K562 (cell line): ENCODE measurements at regions not wholly inside any gene's neighbourhood (a gene's known extent, or its start where the extent isn't known, plus 50 kb on each side); places are given as distances from the start of the nearest gene placed in this dataset.

Experiments used
- ATAC-seq: fragments of 200-7000 bp; cut with Tn5 transposase; 3 replicates; pipeline ENCODE4 v1.9.1; 2020; ENCODE audit warnings: moderate library complexity
- BruUV-seq: library from RNA; stranded (reverse); fragments of 400-500 nt; replicated peaks from 2 replicates; lab custom pipeline; 2021; lab: Mats Ljungman, UMichigan
- CTCF ChIA-PET: fragments of 300-600 bp; formaldehyde crosslinking; extraction: SDS; loops from one replicate; lab custom pipeline; 2021; ENCODE audit warnings: low intra/inter-chr PET ratio; lab: Yijun Ruan, JAX
- POLR2A ChIA-PET: fragments of 300-600, 350-650 bp; sonication (Branson Sonifier 250); formaldehyde crosslinking; extraction: SDS; loops from one replicate; lab custom pipeline; 2021; ENCODE audit warnings: antibody characterized with exemption, inconsistent platforms; lab: Yijun Ruan, JAX
- DNase-seq, 4 experiments: peaks; one replicate each; pipeline versions ENCODE4 v3.0.0 to v3.0.0-alpha.2; 2011 to 2018; ENCODE audit warnings: low spot score in 3 of 4, mixed read lengths in 3 of 4; ENCODE audit errors: extremely low read depth in 1 of 4
- FAIRE-seq: peaks from 2 replicates; lab custom pipeline; 2011; peaks lifted over from hg19 to GRCh38; lab: Jason Lieb, UNC
- H2AFZ ChIP-seq: 2 replicates; pipeline ENCODE4 v1.6.0; 2011; ENCODE audit warnings: low read depth, low read length, control low read depth, inconsistent platforms
- H3K27ac ChIP-seq: fragments of 200-600 bp; 3 replicates; pipeline ENCODE4 v1.8.0; 2011; ENCODE audit warnings: low read depth, mild to moderate bottlenecking, control low read depth, inconsistent platforms, low read length, moderate library complexity, mixed read lengths; ENCODE audit errors: extremely low read depth
- H3K27me3 ChIP-seq, 2 experiments: fragments of 300-600 bp in 1 of 2; 2 replicates in 1 of 2; 3 replicates in 1 of 2; pipeline versions ENCODE4 v1.6.0 to v1.8.0; 2011; ENCODE audit warnings: inconsistent platforms in 2 of 2, low read length in 2 of 2, mild to moderate bottlenecking in 1 of 2, mixed read lengths in 1 of 2, moderate library complexity in 1 of 2; ENCODE audit not compliant: control insufficient read depth in 2 of 2, insufficient read depth in 2 of 2
- H3K36me3 ChIP-seq: fragments of 300-600 bp; 3 replicates; pipeline ENCODE4 v1.8.0; 2011; ENCODE audit warnings: mild to moderate bottlenecking, low read length, inconsistent platforms; ENCODE audit not compliant: control insufficient read depth, insufficient read depth
- H3K4me1 ChIP-seq, 2 experiments: fragments of 200-600 bp in 1 of 2; replicated peaks in 1 of 2; 2 replicates in 1 of 2; 3 replicates in 1 of 2; pipeline versions ENCODE4 v1.5.1 to v1.8.0; 2011; ENCODE audit warnings: inconsistent platforms in 2 of 2, low read length in 2 of 2, mild to moderate bottlenecking in 1 of 2, mixed read lengths in 1 of 2, moderate library complexity in 1 of 2; ENCODE audit not compliant: control insufficient read depth in 2 of 2, insufficient read depth in 2 of 2
- H3K4me2 ChIP-seq: 2 replicates; pipeline ENCODE4 v1.6.1; 2011; ENCODE audit warnings: low read length, control low read depth, inconsistent platforms, mixed read lengths; ENCODE audit not compliant: insufficient read depth
- H3K4me3 ChIP-seq: fragments of 200-600 bp; sonication (generic), shearing (Covaris generic); 2 replicates; pipeline ENCODE4 v1.5.1; 2016; ENCODE audit warnings: control low read depth, inconsistent platforms
- H3K79me2 ChIP-seq: fragments of 200-600 bp; 3 replicates; pipeline ENCODE4 v1.8.0; 2011; ENCODE audit warnings: low read length, inconsistent platforms; ENCODE audit not compliant: control insufficient read depth, insufficient read depth
- H3K9ac ChIP-seq, 2 experiments: 2 replicates each; pipeline versions ENCODE4 v1.6.0 to v1.6.1; 2011; ENCODE audit warnings: low read depth in 2 of 2, low read length in 2 of 2, control low read depth in 1 of 2, inconsistent platforms in 1 of 2, mild to moderate bottlenecking in 1 of 2, mixed read lengths in 1 of 2; ENCODE audit not compliant: insufficient read depth in 1 of 2
- H3K9me1 ChIP-seq: one replicate; pipeline ENCODE4 v1.6.0; 2011; ENCODE audit warnings: inconsistent platforms, mild to moderate bottlenecking, low read length, moderate library complexity; ENCODE audit not compliant: control insufficient read depth, insufficient read depth
- H3K9me3 ChIP-seq: replicated peaks from 2 replicates; pipeline ENCODE4 v1.5.1; 2011; ENCODE audit warnings: low read depth, low read length, inconsistent platforms; ENCODE audit not compliant: control insufficient read depth, insufficient read depth
- H4K20me1 ChIP-seq: replicated peaks from 2 replicates; pipeline ENCODE4 v1.6.1; 2011; ENCODE audit warnings: low read length, inconsistent platforms, mixed read lengths; ENCODE audit not compliant: control insufficient read depth, insufficient read depth
- CHD4 ChIP-seq: fragments of 200-600 bp; sonication (generic); IDR thresholded peaks from 3 replicates; pipeline ENCODE4 v1.6.1; 2012; ENCODE audit warnings: low read depth, mild to moderate bottlenecking, mixed read lengths, low read length, inconsistent platforms; ENCODE audit not compliant: insufficient read depth, insufficient replicate concordance, poor library complexity, severe bottlenecking
- CSDE1 ChIP-seq, 2 experiments: fragments of 450-650 bp; IDR thresholded peaks; 2 replicates each; pipeline ENCODE4 v1.6.1; 2016; ENCODE audit warnings: mild to moderate bottlenecking in 1 of 2
- DIDO1 ChIP-seq: fragments of 450-650 bp; IDR thresholded peaks from 2 replicates; pipeline ENCODE4 v1.6.1; 2016; ENCODE audit warnings: low read depth, missing biosample characterization, missing genetic modification characterization
- HSF4 ChIP-seq: fragments of 250-450 bp; sonication (Bioruptor Pico); IDR thresholded peaks from 2 replicates; pipeline ENCODE4 v2.1.2; 2022; ENCODE audit warnings: mild to moderate bottlenecking, moderate library complexity, borderline replicate concordance
- NRF1 ChIP-seq, 2 experiments: fragments of 450-650 bp; IDR thresholded peaks in 1 of 2; conservative IDR thresholded peaks in 1 of 2; 2 replicates each; pipeline ENCODE4 v1.6.1; 2014; ENCODE audit warnings: mild to moderate bottlenecking in 2 of 2
- ZNF146 ChIP-seq: IDR thresholded peaks from one replicate; pipeline ENCODE4 v1.6.1; 2018; ENCODE audit warnings: missing compliant biosample characterization; ENCODE audit not compliant: unreplicated experiment
- ZNF165 ChIP-seq: fragments of 250-450 bp; sonication (Bioruptor Pico); IDR thresholded peaks from 2 replicates; pipeline ENCODE4 v1.4.0; 2020; ENCODE audit warnings: borderline replicate concordance
- WGBS: fragments of 100-300 bp; shearing (Covaris generic); methylation state at CpG from one replicate; pipeline ENCODE4 v1.1.6; 2016; ENCODE audit warnings: low coverage, mixed read lengths; ENCODE audit not compliant: insufficient coverage; ENCODE audit errors: missing lambda C conversion rate; 5-methylcytosine and 5-hydroxymethylcytosine counted together
- in situ Hi-C: fragments of 300-500 bp; cut with MboI; formaldehyde crosslinking; loops from 4 replicates; pipeline ENCODE4 v1.15.0; 2018; ENCODE audit warnings: inconsistent platforms, mixed read lengths
- intact Hi-C: fragments of 100-400 bp; cut with micrococcal nuclease; formaldehyde crosslinking; loops from 2 replicates; pipeline ENCODE4 v1.14.2; 2022
- TF ChIP-seq, protein P1 (sequence below): sonication (generic); formaldehyde crosslinking; IDR thresholded peaks from 2 replicates; pipeline ENCODE4 v1.8.0; 2022; ENCODE audit warnings: missing genetic modification reagents, mild to moderate bottlenecking, moderate library complexity, borderline replicate concordance
- TF ChIP-seq, protein P2 (sequence below): IDR thresholded peaks from 2 replicates; pipeline ENCODE4 v1.6.1; 2012; ENCODE audit warnings: low read depth, low read length, improper control_type of control experiment, borderline replicate concordance
- TF ChIP-seq, protein P3 (sequence below): fragments of 150-350 bp; conservative IDR thresholded peaks from 2 replicates; pipeline ENCODE4 v1.6.1; 2014; ENCODE audit warnings: low read length

GRCh38 chr3:56911363-56911762 lies 109.6 kb upstream of the ARHGEF3 start:
- Histone ChIP-seq H3K4me3 (no peak overlapping the region), H3K27me3 (peaks cover 0 to 7% of the 10 kb centered on the region in 2 experiments; a peak in 3 of 5 replicates), H3K79me2 (no peaks in the 10 kb centered on the region), H3K36me3 (no peaks in the 10 kb centered on the region), H2AFZ (no peak overlapping the region), H3K4me2 (no peak overlapping the region)
- CTCF ChIA-PET, result no interaction called here
- intact Hi-C loops, result no loop called here
- no TSS peak for BruUV-seq
- no peak for TF ChIP-seq CHD4
- TF ChIP-seq, protein P1, sequence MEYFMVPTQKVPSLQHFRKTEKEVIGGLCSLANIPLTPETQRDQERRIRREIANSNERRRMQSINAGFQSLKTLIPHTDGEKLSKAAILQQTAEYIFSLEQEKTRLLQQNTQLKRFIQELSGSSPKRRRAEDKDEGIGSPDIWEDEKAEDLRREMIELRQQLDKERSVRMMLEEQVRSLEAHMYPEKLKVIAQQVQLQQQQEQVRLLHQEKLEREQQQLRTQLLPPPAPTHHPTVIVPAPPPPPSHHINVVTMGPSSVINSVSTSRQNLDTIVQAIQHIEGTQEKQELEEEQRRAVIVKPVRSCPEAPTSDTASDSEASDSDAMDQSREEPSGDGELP (CRISPR knock-in tag), result no peak
- no peak for TF ChIP-seq ZNF146
- no peak for TF ChIP-seq DIDO1
- no peak for TF ChIP-seq CSDE1 (IDR thresholded peaks at IDR 0.05)
- no peak for TF ChIP-seq HSF4 (CRISPR knock-in tag)
- no peak for TF ChIP-seq NRF1 (conservative IDR thresholded peaks at IDR 0.05 in 1 of 2, IDR thresholded peaks at IDR 0.05 in 1 of 2)
- no peak for TF ChIP-seq ZNF165
- TF ChIP-seq, protein P2, sequence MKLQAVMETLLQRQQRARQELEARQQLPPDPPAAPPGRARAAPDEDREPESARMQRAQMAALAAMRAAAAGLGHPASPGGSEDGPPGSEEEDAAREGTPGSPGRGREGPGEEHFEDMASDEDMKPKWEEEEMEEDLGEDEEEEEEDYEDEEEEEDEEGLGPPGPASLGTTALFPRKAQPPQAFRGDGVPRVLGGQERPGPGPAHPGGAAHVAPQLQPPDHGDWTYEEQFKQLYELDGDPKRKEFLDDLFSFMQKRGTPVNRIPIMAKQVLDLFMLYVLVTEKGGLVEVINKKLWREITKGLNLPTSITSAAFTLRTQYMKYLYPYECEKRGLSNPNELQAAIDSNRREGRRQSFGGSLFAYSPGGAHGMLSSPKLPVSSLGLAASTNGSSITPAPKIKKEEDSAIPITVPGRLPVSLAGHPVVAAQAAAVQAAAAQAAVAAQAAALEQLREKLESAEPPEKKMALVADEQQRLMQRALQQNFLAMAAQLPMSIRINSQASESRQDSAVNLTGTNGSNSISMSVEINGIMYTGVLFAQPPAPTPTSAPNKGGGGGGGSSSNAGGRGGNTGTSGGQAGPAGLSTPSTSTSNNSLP, result no peak
- TF ChIP-seq, protein P3, sequence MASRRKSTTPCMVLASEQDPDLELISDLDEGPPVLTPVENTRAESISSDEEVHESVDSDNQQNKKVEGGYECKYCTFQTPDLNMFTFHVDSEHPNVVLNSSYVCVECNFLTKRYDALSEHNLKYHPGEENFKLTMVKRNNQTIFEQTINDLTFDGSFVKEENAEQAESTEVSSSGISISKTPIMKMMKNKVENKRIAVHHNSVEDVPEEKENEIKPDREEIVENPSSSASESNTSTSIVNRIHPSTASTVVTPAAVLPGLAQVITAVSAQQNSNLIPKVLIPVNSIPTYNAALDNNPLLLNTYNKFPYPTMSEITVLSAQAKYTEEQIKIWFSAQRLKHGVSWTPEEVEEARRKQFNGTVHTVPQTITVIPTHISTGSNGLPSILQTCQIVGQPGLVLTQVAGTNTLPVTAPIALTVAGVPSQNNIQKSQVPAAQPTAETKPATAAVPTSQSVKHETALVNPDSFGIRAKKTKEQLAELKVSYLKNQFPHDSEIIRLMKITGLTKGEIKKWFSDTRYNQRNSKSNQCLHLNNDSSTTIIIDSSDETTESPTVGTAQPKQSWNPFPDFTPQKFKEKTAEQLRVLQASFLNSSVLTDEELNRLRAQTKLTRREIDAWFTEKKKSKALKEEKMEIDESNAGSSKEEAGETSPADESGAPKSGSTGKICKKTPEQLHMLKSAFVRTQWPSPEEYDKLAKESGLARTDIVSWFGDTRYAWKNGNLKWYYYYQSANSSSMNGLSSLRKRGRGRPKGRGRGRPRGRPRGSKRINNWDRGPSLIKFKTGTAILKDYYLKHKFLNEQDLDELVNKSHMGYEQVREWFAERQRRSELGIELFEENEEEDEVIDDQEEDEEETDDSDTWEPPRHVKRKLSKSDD, result no peak
- TF ChIP-seq, all 486 proteins: peak for 0
- FAIRE-seq (no peak), ATAC-seq (no peak), DNase-seq (no peak)
- H3K4me1 ChIP-seq, result no peaks in the 10 kb centered on the region; a peak in 1 of 5 replicates
- WGBS, result 1% methylated on average over 8 of the region's 8 CpGs
- in situ Hi-C loops, result no loop called here
- H4K20me1 ChIP-seq, result no peaks in the 10 kb centered on the region
- no peak overlapping the region for H3K27ac ChIP-seq
- H3K9ac ChIP-seq, result no peak overlapping the region
- POLR2A ChIA-PET, result no interaction called here
- H3K9me3 ChIP-seq, result no peaks in the 10 kb centered on the region
- no peaks in the 10 kb centered on the region for H3K9me1 ChIP-seq
